GM18858 (cell line): ENCODE measurements at regions not wholly inside any gene's neighbourhood (a gene's known extent, or its start where the extent isn't known, plus 50 kb on each side); places are given as distances from the start of the nearest gene placed in this dataset.
"Not testable (repeated sequence)": the region's sequence is repeated elsewhere in the genome, so short reads cannot be mapped to it uniquely, and the experiment has no call there.

Source experiments
- ATAC-seq: cut with Tn5 transposase; IDR thresholded peaks from one replicate; pipeline ENCODE4 v1.9.1; 2021; ENCODE audit not compliant: unreplicated experiment

DNA sequence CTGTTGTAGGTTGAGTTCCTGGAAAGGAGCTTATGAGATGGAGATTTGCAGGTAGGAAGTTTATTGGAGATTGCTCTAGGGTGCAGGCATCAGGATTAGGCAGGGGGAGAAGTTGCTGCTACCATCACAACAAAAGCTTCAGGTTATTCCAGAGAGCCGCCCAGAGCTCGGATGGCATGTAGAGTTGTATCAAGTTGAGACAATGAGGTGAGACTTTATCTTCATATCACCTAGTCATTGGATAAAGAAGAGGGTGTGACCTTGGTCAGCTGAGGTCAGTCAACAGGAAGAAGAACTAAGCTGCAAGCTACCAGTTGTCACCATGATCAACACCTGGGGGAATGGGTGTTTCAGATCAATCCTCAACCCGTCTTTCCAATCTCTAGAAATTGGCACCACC lies 342.0 kb downstream of the RFC3 start:
- no peak for ATAC-seq

- ATAC-seq, result no peak
These were observed 344.1 kb downstream of the RFC3 start for GRCh38 chr13:34161931-34162543.

- ATAC-seq, result no peak
These were observed 344.6 kb downstream of the RFC3 start for GRCh38 chr13:34162544-34162933.

DNA sequence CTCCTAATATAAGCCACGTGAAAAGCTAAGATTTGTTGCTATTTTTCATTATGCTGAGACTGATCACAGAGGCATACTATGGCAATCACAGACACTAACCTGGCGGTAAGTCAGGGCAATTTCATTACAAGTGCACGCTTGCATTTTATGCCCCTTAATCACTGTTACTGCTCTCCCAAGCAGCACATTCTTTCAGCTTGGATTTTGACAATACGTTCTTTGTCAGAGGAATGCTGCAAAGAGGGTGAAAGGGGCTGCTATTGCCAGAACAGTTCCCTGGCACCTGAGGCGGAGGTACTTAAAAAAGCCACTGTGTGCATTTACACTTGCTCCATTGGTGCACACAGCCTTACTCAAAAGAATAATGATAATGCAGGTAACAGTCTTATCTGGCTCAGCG lies 346.6 kb downstream of the RFC3 start:
- no peak for ATAC-seq

DNA sequence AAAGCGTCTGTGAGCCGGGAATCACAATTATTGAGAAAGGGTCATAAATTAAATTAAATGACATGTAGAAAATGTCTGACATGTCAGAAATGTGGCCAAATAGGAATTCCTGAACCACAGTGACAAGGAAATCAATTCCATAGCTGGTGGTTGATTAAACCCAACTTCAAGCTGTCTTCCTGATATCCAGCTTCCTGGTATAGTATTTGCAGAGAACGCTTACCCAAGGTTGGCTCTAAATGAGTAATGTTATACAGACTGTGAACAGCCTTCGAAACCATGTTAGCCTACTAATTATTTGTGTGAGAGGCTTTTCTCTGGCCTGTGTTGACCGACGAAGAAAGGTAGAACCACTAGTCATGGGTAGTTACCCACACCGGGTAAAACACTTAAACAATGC lies 347.2 kb downstream of the RFC3 start:
- no peak for ATAC-seq

GRCh38 chr13:34166406-34166805 lies 348.5 kb downstream of the RFC3 start:
- no peak for ATAC-seq

DNA sequence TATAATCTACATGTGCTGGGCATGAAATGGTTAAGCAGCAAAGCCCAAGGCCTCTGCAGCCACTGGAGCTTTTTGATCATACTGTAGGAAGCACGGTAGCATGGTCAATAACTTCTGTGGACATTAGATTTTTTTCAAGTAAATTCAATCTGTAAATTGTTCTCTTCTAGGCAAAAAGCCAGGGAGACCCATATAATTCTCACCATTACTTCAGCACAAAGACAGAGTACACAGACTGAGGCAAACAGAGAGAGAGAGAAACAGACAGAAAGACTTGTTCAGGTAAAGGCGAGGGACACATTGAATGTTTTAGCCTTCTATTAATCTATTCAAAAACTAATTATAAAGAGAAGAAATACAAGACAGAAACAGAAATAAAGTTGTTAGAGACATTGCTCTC lies 349.4 kb downstream of the RFC3 start:
- no peak for ATAC-seq

DNA sequence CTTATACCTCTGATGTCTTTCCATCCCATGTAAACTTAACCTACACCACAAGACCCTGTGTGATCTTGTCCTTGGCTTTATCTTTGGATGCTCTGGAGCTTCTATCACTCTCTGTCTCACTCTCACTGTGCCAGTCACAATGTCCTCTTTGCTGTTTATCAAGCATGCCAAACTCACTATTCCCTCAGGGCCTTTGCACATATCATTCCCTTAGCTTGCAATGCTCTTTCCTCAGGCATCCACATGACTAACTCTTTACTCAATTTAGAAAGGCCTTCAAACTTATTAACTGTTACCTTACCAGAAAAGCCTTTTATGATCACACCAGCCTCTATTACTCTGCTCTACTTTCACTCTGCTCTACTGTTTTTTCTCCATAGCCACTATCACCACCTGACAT lies 354.1 kb downstream of the RFC3 start:
- ATAC-seq, result no peak

DNA sequence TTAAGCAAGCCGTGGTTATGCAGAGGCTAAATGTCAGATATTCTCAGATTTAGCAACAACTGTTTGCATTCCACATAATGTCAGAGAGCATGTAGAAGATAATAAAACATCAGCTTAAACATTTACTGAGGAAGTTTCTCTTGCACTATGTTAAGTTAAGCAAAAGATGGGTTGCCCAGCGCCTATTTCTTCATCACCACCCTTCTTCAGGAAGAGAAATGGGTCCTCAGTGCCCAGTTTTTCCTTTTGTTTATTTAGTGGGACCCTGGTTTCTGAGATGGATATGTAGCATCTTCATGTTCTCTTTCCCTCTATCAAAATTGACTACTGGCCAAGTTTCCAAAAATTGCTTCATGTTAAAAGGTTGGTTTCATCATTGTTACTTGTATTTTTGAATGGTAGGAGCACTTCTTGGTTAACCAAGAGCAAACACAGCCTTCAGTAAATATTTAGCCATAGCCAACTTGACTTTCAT lies 356.8 kb downstream of the RFC3 start:
- no peak for ATAC-seq

GRCh38 chr13:34175551-34175950 lies 357.6 kb downstream of the RFC3 start:
- no peak for ATAC-seq

- no peak for ATAC-seq
These were observed 358.7 kb downstream of the RFC3 start for GRCh38 chr13:34176633-34177032.

GRCh38 chr13:34179481-34179880 lies 361.5 kb downstream of the RFC3 start:
- ATAC-seq, result no peak

GRCh38 chr13:34179927-34180326 lies 362.0 kb downstream of the RFC3 start:
- no peak for ATAC-seq

GRCh38 chr13:34181256-34181655 lies 363.3 kb downstream of the RFC3 start:
- not testable (repeated sequence) for ATAC-seq

GRCh38 chr13:34189946-34190345 lies 372.0 kb downstream of the RFC3 start:
- no peak for ATAC-seq

GRCh38 chr13:34201050-34201913 lies 383.3 kb downstream of the RFC3 start:
- no peak for ATAC-seq

DNA sequence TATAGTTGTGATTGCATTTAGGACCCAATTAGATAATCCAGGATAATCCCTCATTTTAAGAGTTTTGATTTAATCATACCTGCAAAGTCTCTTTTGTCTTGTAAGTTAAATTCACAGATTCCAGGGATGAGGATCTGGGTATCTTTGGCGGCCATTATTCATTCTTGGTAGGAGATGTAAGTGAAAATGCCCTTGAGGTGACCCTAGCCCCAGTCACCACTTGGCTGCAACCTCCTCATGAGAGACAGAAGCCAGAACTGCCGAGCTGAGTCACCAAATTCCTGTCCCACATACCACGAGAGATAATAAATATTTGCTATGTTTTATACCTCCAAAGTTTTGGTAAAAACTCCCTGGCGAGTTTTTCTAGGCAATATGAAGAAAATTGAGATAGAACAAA lies 389.4 kb downstream of the RFC3 start:
- ATAC-seq, result no peak

DNA sequence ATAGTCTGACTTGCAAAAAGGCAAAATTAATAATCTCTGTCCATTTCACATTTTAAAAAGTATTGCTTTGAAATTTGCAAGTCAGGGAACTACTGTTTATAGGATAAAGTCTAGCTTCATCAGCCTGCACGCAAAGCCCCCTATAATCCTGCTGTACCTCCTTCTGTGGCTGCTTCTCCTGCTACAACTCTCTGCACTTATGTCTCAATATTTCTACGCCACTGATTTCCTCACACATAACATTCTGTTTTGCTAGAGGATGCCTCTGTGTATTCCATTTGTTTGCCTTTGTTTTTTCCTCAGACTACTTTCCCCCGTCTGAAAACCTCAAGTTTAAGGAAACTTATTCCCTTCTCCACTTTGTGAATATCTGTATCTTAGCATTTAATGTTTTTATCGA lies 389.9 kb downstream of the RFC3 start:
- ATAC-seq, result no peak

DNA sequence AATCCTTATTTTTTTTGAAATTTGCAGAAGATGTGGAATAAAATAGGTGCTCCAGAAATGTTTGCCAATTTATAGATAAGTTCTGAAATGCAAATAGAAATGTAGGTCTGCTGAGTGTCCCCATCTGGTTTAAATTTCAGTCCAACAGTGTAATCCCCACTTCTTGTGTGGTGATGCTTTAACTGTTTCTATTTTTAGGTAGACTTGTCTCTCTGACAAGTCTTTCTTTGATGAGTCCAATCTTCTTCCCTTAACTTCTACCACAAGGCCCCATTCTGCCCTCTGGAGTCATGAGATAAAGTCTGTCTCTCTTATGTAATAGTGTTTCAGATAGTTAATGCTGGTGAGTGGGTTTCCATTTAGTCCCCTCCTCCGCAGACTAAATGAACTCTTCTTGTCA lies 390.4 kb downstream of the RFC3 start:
- ATAC-seq, result no peak

GRCh38 chr13:34210341-34210740 lies 392.4 kb downstream of the RFC3 start:
- ATAC-seq, result no peak

DNA sequence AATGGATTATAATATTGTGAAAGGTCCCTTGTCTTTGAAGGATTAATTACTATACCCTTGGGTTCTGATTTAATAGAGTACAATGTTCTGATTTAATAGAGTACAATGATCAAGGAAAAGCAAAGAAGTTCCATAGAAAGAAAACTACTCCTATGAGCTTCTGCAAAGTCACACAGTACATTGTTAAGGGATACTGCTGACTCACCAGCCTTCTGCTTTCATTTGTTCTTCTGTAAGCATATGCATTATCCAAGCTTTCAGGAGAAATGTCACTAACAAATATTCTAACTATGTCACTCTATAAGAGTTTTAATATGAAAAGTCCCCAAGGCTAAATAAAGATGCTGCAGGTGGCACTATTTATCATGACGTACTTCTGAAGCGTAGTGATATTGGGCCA lies 396.7 kb downstream of the RFC3 start:
- no peak for ATAC-seq

DNA sequence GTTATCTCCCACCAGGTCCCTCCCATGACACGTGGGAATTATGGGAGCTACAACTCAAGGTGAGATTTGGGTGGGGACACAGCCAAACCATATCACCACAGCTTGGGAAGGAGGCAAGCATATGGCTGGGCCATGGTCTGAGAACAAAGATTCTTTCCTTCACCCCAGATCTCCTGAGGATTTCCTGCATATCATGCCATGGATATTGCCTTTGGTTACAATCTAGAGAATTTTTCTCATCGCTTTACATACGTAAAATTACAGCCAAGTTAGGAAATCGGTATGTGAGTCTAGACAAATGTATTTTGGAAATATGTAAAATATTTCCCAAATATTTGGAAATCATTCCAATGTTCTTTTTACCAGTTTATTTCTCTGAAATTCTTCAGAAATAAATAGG lies 398.3 kb downstream of the RFC3 start:
- no peak for ATAC-seq
